ENCODE measurements at regions not wholly inside any gene's neighbourhood (a gene's known extent, or its start where the extent isn't known, plus 50 kb on each side); places are given as distances from the start of the nearest gene placed in this dataset.

DNA sequence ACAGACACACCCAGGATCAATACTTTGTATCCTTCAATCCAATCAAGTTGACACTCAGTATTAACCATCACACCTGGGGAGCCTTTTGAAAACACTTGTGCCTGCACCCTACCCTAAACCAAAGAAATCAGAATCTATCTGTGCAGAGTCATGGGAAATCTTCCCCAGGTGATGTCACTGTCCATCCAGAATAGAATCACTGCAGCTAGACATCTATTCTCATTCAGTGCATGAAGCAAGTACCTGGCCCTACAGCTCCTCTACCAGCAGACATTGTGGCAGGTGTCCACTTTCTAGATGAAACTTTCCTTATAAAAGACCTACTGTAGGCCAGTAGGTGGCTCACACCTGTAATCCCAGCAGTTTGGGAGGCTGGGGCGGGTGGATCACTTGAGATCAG is 262.4 kb upstream of the MARCKS start:
- H3K27ac ChIP-seq (ENCODE audit: low read depth in 1 of 2, low read length in 2 of 2), result no peak overlapping the region
- no peaks in the 10 kb centered on the region for H3K36me3 ChIP-seq (ENCODE audit: control insufficient read depth in 4 of 4, insufficient read depth in 3 of 4, low read depth in 1 of 4, low read length in 3 of 4)

DNA sequence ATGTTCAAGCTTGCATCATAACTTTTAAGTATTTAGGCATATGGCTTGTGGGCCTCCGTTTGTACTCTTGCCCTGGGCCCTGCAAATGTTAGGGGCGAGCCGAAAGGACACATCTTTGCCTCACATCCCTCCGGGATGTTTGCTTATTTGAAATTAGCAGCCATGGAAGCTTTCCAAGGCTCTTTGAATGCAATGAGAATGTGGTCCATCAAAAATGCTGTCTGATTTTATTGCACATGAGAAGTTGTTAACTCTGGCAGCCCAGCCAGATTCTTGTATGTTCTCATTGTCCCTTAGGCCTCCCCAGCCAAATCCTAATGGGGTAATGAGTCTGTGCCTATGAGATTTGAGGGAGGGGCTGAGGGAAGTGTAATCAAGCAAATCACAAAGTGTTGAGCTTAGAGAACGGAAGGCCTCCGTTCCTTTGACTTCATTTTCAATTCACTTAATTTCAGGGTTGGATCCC is 261.2 kb upstream of the MARCKS start:
- WGBS, result 75% methylated on average over 6 of the region's 6 CpGs
- TF ChIP-seq HNF4G (IDR thresholded peaks at IDR 0.05) (no peak), YY1 (IDR thresholded peaks at IDR 0.05) (no peak), HNF4A (conservative IDR thresholded peaks at IDR 0.05) (no peak), TAF1 (conservative IDR thresholded peaks at IDR 0.05) (no peak), EGR1 (IDR thresholded peaks at IDR 0.05; ENCODE audit: low read depth in 2 of 2) (no peak), RAD21 (IDR thresholded peaks at IDR 0.05) (no peak), RXRA (IDR thresholded peaks at IDR 0.05) (no peak), NR2F2 (IDR thresholded peaks at IDR 0.05) (no peak), SP1 (IDR thresholded peaks at IDR 0.05) (no peak), FOXA2 (IDR thresholded peaks at IDR 0.05) (no peak), GABPA (IDR thresholded peaks at IDR 0.05 in 1 of 2, conservative IDR thresholded peaks at IDR 0.05 in 1 of 2) (no peak), JUND (IDR thresholded peaks at IDR 0.05) (no peak)
- TF ChIP-seq, protein P1, sequence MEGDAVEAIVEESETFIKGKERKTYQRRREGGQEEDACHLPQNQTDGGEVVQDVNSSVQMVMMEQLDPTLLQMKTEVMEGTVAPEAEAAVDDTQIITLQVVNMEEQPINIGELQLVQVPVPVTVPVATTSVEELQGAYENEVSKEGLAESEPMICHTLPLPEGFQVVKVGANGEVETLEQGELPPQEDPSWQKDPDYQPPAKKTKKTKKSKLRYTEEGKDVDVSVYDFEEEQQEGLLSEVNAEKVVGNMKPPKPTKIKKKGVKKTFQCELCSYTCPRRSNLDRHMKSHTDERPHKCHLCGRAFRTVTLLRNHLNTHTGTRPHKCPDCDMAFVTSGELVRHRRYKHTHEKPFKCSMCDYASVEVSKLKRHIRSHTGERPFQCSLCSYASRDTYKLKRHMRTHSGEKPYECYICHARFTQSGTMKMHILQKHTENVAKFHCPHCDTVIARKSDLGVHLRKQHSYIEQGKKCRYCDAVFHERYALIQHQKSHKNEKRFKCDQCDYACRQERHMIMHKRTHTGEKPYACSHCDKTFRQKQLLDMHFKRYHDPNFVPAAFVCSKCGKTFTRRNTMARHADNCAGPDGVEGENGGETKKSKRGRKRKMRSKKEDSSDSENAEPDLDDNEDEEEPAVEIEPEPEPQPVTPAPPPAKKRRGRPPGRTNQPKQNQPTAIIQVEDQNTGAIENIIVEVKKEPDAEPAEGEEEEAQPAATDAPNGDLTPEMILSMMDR (IDR thresholded peaks at IDR 0.05; ENCODE audit: low read depth, low read length, missing input control), result no peak
- TF ChIP-seq, protein P2, sequence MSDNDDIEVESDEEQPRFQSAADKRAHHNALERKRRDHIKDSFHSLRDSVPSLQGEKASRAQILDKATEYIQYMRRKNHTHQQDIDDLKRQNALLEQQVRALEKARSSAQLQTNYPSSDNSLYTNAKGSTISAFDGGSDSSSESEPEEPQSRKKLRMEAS (IDR thresholded peaks at IDR 0.05), result no peak
- TF ChIP-seq, protein P3, sequence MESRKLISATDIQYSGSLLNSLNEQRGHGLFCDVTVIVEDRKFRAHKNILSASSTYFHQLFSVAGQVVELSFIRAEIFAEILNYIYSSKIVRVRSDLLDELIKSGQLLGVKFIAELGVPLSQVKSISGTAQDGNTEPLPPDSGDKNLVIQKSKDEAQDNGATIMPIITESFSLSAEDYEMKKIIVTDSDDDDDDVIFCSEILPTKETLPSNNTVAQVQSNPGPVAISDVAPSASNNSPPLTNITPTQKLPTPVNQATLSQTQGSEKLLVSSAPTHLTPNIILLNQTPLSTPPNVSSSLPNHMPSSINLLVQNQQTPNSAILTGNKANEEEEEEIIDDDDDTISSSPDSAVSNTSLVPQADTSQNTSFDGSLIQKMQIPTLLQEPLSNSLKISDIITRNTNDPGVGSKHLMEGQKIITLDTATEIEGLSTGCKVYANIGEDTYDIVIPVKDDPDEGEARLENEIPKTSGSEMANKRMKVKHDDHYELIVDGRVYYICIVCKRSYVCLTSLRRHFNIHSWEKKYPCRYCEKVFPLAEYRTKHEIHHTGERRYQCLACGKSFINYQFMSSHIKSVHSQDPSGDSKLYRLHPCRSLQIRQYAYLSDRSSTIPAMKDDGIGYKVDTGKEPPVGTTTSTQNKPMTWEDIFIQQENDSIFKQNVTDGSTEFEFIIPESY (IDR thresholded peaks at IDR 0.05), result no peak

More for the DNA sequence above, 262.4 kb upstream of the MARCKS start:
- TF ChIP-seq FOXA1 (IDR thresholded peaks at IDR 0.05) (no peak), RXRA (IDR thresholded peaks at IDR 0.05) (no peak), HNF4G (IDR thresholded peaks at IDR 0.05) (no peak), JUND (IDR thresholded peaks at IDR 0.05) (no peak), TAF1 (conservative IDR thresholded peaks at IDR 0.05) (no peak), SP1 (IDR thresholded peaks at IDR 0.05) (no peak), HNF4A (conservative IDR thresholded peaks at IDR 0.05) (no peak), RAD21 (IDR thresholded peaks at IDR 0.05) (peak; percentile 62 to 65)
- TF ChIP-seq, protein P1 (IDR thresholded peaks at IDR 0.05; ENCODE audit: low read depth, low read length, missing input control), result peak; percentile 16
- TF ChIP-seq, protein P4, sequence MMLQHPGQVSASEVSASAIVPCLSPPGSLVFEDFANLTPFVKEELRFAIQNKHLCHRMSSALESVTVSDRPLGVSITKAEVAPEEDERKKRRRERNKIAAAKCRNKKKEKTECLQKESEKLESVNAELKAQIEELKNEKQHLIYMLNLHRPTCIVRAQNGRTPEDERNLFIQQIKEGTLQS (IDR thresholded peaks at IDR 0.05), result no peak
- TF ChIP-seq, protein P5, sequence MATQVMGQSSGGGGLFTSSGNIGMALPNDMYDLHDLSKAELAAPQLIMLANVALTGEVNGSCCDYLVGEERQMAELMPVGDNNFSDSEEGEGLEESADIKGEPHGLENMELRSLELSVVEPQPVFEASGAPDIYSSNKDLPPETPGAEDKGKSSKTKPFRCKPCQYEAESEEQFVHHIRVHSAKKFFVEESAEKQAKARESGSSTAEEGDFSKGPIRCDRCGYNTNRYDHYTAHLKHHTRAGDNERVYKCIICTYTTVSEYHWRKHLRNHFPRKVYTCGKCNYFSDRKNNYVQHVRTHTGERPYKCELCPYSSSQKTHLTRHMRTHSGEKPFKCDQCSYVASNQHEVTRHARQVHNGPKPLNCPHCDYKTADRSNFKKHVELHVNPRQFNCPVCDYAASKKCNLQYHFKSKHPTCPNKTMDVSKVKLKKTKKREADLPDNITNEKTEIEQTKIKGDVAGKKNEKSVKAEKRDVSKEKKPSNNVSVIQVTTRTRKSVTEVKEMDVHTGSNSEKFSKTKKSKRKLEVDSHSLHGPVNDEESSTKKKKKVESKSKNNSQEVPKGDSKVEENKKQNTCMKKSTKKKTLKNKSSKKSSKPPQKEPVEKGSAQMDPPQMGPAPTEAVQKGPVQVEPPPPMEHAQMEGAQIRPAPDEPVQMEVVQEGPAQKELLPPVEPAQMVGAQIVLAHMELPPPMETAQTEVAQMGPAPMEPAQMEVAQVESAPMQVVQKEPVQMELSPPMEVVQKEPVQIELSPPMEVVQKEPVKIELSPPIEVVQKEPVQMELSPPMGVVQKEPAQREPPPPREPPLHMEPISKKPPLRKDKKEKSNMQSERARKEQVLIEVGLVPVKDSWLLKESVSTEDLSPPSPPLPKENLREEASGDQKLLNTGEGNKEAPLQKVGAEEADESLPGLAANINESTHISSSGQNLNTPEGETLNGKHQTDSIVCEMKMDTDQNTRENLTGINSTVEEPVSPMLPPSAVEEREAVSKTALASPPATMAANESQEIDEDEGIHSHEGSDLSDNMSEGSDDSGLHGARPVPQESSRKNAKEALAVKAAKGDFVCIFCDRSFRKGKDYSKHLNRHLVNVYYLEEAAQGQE (IDR thresholded peaks at IDR 0.05), result no peak
- TF ChIP-seq, protein P2 (IDR thresholded peaks at IDR 0.05), result no peak
- Histone ChIP-seq H3K27me3 (ENCODE audit: control insufficient read depth in 4 of 4, insufficient read depth in 4 of 4, low read length in 3 of 4) (no peaks in the 10 kb centered on the region), H3K9me3 (ENCODE audit: control insufficient read depth in 4 of 4, low read length in 3 of 4) (no peaks in the 10 kb centered on the region), H3K4me3 (ENCODE audit: low read depth in 1 of 3, low read length in 3 of 3) (no peak overlapping the region), H3K4me1 (ENCODE audit: control insufficient read depth in 4 of 4, insufficient read depth in 4 of 4, low read length in 3 of 4) (no peaks in the 10 kb centered on the region), H3K9ac (ENCODE audit: low read depth in 1 of 2, low read length in 2 of 2) (no peak overlapping the region)
- WGBS, result 98% methylated on average over 1 of the region's 1 CpG
- no peak for DNase-seq (ENCODE audit: low spot score)

More for the DNA sequence above, 261.2 kb upstream of the MARCKS start:
- Histone ChIP-seq H3K9ac (ENCODE audit: low read depth in 1 of 2, low read length in 2 of 2) (no peak overlapping the region), H3K36me3 (ENCODE audit: control insufficient read depth in 4 of 4, insufficient read depth in 3 of 4, low read depth in 1 of 4, low read length in 3 of 4) (no peaks in the 10 kb centered on the region), H3K4me1 (ENCODE audit: control insufficient read depth in 4 of 4, insufficient read depth in 4 of 4, low read length in 3 of 4) (no peaks in the 10 kb centered on the region), H3K27me3 (ENCODE audit: control insufficient read depth in 4 of 4, insufficient read depth in 4 of 4, low read length in 3 of 4) (no peaks in the 10 kb centered on the region), H3K27ac (ENCODE audit: low read depth in 1 of 2, low read length in 2 of 2) (no peak overlapping the region), H3K4me3 (ENCODE audit: low read depth in 1 of 3, low read length in 3 of 3) (no peak overlapping the region), H3K9me3 (ENCODE audit: control insufficient read depth in 4 of 4, low read length in 3 of 4) (no peaks in the 10 kb centered on the region)
- no peak for DNase-seq (ENCODE audit: low spot score)
